AG08395 (cell line): ENCODE measurements at regions not wholly inside any gene's neighbourhood (a gene's known extent, or its start where the extent isn't known, plus 50 kb on each side); places are given as distances from the start of the nearest gene placed in this dataset.
"Not testable (repeated sequence)": the region's sequence is repeated elsewhere in the genome, so short reads cannot be mapped to it uniquely, and the experiment has no call there.

Experiments
- DNase-seq: peaks from one replicate; pipeline ENCODE4 v3.0.0; 2012; ENCODE audit warnings: mixed read lengths, low spot score

GRCh38 chr21:20800106-20800505 is 198.1 kb upstream of the NCAM2 start:
- no peak for DNase-seq

- DNase-seq: no peak
Observed at GRCh38 chr21:20802201-20802600, 196.0 kb upstream of the NCAM2 start.

- DNase-seq: no peak
Observed at GRCh38 chr21:20802631-20803260, 195.5 kb upstream of the NCAM2 start.

GRCh38 chr21:20811702-20812101 is 186.5 kb upstream of the NCAM2 start:
- no peak for DNase-seq

GRCh38 chr21:20814090-20814489 is 184.1 kb upstream of the NCAM2 start:
- DNase-seq: no peak

GRCh38 chr21:20822666-20823065 is 175.5 kb upstream of the NCAM2 start:
- DNase-seq: no peak

GRCh38 chr21:20852866-20853265 is 145.3 kb upstream of the NCAM2 start:
- no peak for DNase-seq

GRCh38 chr21:20856926-20857325 is 141.3 kb upstream of the NCAM2 start:
- no peak for DNase-seq

GRCh38 chr21:20874202-20874601 is 124.0 kb upstream of the NCAM2 start:
- DNase-seq: no peak

GRCh38 chr21:20875742-20876141 is 122.5 kb upstream of the NCAM2 start:
- DNase-seq: no peak

- DNase-seq: no peak
Observed at GRCh38 chr21:20877976-20878375, 120.2 kb upstream of the NCAM2 start.

- peak; percentile 30 for DNase-seq
Observed at GRCh38 chr21:20882462-20883407, 115.5 kb upstream of the NCAM2 start.

GRCh38 chr21:20883408-20883800 is 114.8 kb upstream of the NCAM2 start:
- no peak for DNase-seq

GRCh38 chr21:20902511-20902910 is 95.7 kb upstream of the NCAM2 start:
- DNase-seq: no peak

GRCh38 chr21:20902998-20903397 is 95.2 kb upstream of the NCAM2 start:
- no peak for DNase-seq

- DNase-seq: not testable (repeated sequence)
Observed at GRCh38 chr21:20927555-20927954, 70.7 kb upstream of the NCAM2 start.

GRCh38 chr21:20942523-20942922 is 55.7 kb upstream of the NCAM2 start:
- no peak for DNase-seq

GRCh38 chr21:20943561-20943997 is 54.6 kb upstream of the NCAM2 start:
- DNase-seq: no peak

- no peak for DNase-seq
Observed at GRCh38 chr21:20944139-20944538, 54.1 kb upstream of the NCAM2 start.

- DNase-seq: no peak
Observed at GRCh38 chr21:20946701-20947100, 51.5 kb upstream of the NCAM2 start.
